Globus pallidus (tissue), 1 donor: ENCODE measurements at regions not wholly inside any gene's neighbourhood (a gene's known extent, or its start where the extent isn't known, plus 50 kb on each side); places are given as distances from the start of the nearest gene placed in this dataset.
"Not testable (repeated sequence)": the region's sequence is repeated elsewhere in the genome, so short reads cannot be mapped to it uniquely, and the experiment has no call there.

Experiments
- DNase-seq: peaks from one replicate; pipeline ENCODE4 v3.0.0-alpha.2; 2015; ENCODE audit warnings: low spot score

- DNase-seq = no peak
These were observed 389.6 kb upstream of the COX7C start for GRCh38 chr5:86228147-86228546.

DNA sequence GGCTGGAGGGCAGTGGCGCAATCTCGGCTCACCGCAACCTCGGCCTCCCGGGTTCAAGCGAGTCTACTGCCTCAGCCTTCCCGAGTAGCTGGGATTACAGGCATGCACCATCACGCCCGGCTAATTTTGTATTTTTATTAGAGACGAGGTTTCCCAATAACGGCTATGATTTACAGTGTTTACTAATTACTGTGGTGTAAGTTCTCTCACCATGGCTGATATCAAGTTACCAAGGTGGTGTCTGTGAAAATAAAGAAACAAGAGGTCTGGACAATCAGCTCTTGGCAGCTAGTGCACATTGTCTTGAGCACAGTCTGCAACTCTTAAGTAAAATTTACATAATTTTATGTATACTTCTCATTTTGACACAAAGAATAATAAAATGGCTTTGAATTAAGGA lies 385.5 kb upstream of the COX7C start:
- DNase-seq = no peak

- no peak for DNase-seq
These were observed 373.6 kb upstream of the COX7C start for GRCh38 chr5:86244153-86244552.

GRCh38 chr5:86257871-86258270 lies 359.9 kb upstream of the COX7C start:
- no peak for DNase-seq

- DNase-seq = not testable (repeated sequence)
These were observed 333.1 kb upstream of the COX7C start for GRCh38 chr5:86284400-86285190.

- DNase-seq = not testable (repeated sequence)
These were observed 330.3 kb upstream of the COX7C start for GRCh38 chr5:86287437-86287836.

DNA sequence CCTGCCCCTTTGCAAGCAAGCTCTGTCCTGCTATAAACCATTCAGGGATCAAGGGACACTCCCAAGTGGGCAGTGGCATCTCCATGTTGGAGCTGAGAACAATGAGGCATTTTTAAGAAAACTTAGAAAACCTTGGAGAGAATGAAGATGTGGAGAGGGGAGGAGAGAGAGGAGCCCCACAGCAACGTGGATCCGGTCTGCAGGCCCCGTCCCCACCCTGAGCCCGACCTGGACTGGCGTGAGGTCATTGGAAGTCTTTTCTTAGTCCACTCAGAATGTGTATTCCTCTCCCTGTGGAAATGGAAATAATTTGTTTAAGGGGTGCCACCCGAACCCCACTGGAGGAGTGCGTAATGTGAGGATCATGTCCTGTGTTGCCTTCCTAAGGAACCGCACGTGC lies 328.0 kb upstream of the COX7C start:
- not testable (repeated sequence) for DNase-seq

- not testable (repeated sequence) for DNase-seq
These were observed 324.9 kb upstream of the COX7C start for GRCh38 chr5:86292811-86293210.

DNA sequence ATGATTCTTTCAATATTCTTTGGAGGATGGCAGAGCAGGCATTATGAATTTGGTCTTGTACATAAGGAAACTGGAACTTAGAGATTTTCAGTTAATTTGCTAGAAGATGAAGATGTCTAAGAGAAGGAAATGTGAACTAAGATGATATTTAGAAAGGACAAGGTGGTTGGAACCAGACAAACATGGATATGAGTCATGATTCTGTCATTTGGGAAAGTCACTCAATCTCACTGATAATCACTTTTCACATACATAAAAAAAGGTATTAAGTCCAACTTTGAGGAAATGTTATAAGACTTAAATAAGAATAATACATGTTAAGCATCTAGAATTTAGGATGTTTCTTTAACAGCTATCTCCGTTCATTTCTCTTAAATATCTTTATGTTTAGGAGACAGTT lies 315.1 kb upstream of the COX7C start:
- not testable (repeated sequence) for DNase-seq

DNA sequence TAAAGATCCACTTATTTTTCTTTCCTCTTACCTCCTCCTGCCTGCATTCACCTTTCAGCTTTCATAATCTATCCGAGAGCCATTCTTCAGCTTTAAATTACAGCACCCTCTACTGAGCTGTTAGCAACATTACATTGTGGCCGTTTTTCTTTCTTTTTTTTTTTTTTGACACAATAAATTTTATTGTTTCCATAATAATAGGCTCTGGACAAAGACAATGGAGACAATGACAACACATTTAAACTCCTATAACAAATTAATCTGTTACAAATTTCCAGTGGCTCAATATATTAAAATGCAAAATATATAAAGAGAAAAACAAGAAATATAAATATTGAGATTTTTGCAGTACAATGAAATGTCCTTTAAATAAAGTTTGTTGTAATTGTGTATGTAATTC lies 312.7 kb upstream of the COX7C start:
- DNase-seq = peak; percentile 33

GRCh38 chr5:86314951-86315350 lies 302.8 kb upstream of the COX7C start:
- DNase-seq = no peak

GRCh38 chr5:86320266-86320665 lies 297.5 kb upstream of the COX7C start:
- no peak for DNase-seq

DNA sequence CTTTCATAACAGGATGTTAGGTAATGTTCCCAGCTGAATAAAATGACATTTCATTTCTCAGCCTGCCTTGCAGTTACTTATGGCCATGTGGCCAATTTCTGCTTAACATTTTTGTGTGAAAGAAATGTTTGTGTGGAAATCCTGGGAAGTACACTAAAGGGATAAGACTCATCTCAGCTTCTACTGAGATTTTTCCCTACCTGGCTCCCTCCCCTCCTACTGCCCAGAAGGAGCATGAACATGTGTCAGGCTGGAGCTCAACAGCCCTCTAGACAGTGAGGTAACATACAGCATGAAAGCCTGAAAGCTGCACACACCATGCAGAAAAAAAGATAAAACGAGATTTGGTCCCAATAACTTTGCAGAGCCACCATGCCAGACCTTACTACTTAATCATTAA lies 288.4 kb upstream of the COX7C start:
- no peak for DNase-seq

- no peak for DNase-seq
These were observed 287.0 kb upstream of the COX7C start for GRCh38 chr5:86330736-86331135.

DNA sequence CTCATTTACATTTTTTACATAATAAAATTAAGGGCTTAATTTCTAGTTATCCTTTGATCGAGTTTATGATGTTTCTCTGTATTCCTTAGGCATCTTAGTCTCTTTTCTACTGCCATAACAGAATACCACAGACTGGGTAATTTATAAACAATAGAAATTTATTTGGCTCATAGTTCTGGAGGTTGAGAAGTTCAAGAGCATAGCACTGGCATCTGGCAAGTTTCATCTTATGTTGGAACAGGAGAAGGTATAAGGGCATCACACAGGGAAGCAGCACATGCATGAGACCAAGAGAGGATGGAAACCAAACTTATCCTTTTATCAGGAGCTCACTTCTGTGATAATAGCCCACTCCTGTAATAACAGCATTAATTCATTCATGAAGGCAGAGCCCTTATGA lies 284.9 kb upstream of the COX7C start:
- DNase-seq = no peak

DNA sequence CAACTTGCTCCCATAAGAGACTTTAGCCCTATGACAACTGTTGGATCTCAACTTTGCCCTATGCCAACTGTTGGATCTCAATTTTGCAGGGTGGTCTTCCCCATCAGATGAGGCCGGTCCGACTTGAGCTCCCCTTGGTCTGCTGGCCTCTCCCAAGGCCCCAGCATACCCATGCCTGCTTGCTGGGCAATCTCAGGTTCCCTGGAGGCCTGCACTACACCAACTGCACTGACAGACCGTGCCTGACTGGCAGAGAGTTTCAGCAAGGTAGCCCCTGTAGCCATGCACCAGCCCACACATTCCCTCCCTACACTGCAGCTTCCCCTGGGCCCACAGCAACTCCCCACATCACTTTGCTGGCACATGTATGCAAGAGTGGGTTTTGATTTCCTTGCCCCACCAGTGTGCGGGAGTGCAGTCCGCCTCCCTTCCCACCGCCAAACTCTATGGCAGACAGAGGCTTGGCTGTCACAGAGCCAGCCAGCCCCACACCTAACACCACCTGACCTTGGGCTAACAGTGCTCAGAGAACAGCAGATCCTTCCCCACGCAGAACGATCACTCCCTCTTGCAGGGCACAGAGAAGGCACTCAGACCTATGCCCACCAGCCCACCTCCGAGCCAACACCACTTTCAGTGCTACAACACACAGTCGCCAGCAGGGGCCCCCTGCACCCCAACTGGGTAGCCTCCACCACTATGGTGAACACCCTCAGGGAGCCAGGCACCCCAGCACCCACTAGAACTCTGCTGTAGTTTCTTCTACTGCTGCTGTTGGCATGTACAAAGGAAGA lies 279.9 kb upstream of the COX7C start:
- DNase-seq = no peak

GRCh38 chr5:86354664-86355063 lies 263.1 kb upstream of the COX7C start:
- DNase-seq = no peak

GRCh38 chr5:86360801-86361200 lies 256.9 kb upstream of the COX7C start:
- no peak for DNase-seq

DNA sequence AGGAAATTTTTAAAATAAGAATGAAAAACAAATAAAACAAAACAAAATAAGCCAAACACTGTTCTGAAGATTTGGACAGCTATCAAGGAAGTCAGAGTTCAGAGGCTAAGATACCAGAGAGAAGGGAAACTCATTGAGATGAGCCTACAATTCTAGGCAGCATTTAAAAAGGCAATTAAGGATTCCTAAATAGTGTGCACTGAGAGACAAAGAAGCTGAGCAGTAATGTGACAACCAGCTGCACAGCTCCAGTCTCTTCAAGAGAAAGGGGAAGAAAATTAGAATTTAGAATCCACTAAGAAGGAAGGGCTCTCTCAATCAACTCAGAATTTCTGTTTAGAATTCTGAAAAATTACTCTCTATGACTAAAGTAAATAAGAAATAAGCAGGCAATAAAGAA lies 246.7 kb upstream of the COX7C start:
- no peak for DNase-seq

DNA sequence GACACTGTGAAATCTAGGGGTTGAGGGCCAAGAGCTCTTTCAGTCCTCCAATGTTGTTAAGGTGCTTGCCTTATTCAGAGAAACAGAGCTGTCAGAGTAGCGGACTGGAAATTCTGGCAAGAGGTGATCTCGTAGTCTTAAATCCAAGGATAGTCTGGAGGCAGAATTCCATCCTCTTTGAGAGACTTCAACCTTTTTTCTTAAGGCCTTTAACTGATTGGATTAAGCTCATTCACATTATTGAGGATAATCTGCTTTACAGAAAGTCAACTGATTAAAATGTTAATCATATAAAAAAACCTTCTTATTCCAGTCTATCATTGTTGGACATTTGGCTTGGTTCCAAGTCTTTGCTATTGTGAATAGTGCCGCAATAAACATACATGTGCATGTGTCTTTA lies 243.1 kb upstream of the COX7C start:
- DNase-seq = no peak

GRCh38 chr5:86376214-86376613 lies 241.5 kb upstream of the COX7C start:
- no peak for DNase-seq

DNA sequence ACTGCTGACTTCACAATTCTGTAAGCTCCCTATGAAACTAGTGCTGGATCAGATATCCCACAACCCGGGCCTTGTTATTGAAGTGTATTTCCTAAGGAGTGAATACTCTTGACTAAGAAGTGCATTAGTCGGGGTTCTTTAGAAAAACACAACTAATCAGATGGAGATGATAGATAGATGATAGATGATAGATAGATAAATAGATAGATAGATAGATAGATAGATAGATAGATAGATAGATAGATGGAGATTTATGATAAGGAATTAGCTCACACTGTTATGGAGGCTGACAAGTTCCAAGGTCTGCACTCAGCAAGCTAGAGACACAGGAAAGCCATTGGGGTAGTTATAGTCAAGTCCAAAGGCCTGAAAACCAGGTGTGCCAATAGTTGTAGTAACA lies 214.6 kb upstream of the COX7C start:
- no peak for DNase-seq

- no peak for DNase-seq
These were observed 213.5 kb upstream of the COX7C start for GRCh38 chr5:86404256-86404655.
